KMS-11 (cell line): ENCODE measurements at regions not wholly inside any gene's neighbourhood (a gene's known extent, or its start where the extent isn't known, plus 50 kb on each side); places are given as distances from the start of the nearest gene placed in this dataset.

ENCODE experiments used
- H2AFZ ChIP-seq: fragments of 200-600 bp; sonication (generic); 2 replicates; pipeline ENCODE4 v1.6.1; 2016; ENCODE audit warnings: antibody characterized with exemption, mixed run types, low read depth
- H3K27ac ChIP-seq: fragments of 200-600 bp; sonication (generic); 2 replicates; pipeline ENCODE4 v1.6.1; 2016; ENCODE audit warnings: mild to moderate bottlenecking, mixed run types
- H3K27me3 ChIP-seq: fragments of 200-600 bp; sonication (generic); 2 replicates; pipeline ENCODE4 v1.6.1; 2017; ENCODE audit warnings: mild to moderate bottlenecking, low read depth, mixed run types, moderate library complexity; ENCODE audit not compliant: insufficient read depth
- H3K36me3 ChIP-seq: fragments of 200-600 bp; sonication (generic); 2 replicates; pipeline ENCODE4 v1.6.1; 2017; ENCODE audit warnings: mild to moderate bottlenecking, mixed run types; ENCODE audit not compliant: insufficient read depth
- H3K4me1 ChIP-seq: fragments of 200-600 bp; sonication (generic); 2 replicates; pipeline ENCODE4 v1.6.1; 2016; ENCODE audit warnings: mild to moderate bottlenecking, low read depth, mixed run types; ENCODE audit not compliant: poor library complexity, severe bottlenecking
- H3K4me2 ChIP-seq: fragments of 200-600 bp; sonication (generic); 2 replicates; pipeline ENCODE4 v1.7.0; 2016; ENCODE audit warnings: mild to moderate bottlenecking, mixed run types
- H3K4me3 ChIP-seq: fragments of 200-600 bp; sonication (generic); IDR thresholded peaks from 2 replicates; pipeline ENCODE4 v1.6.1; 2017; ENCODE audit warnings: low read depth, low read length, mixed read lengths; ENCODE audit not compliant: insufficient read depth
- H3K79me2 ChIP-seq: fragments of 200-600 bp; sonication (generic); 2 replicates; pipeline ENCODE4 v1.6.1; 2016; ENCODE audit warnings: low read depth, mixed run types; ENCODE audit not compliant: insufficient read depth
- H3K9ac ChIP-seq: fragments of 200-600 bp; sonication (generic); 2 replicates; pipeline ENCODE4 v1.6.1; 2016; ENCODE audit warnings: mild to moderate bottlenecking, mixed run types
- H4K20me1 ChIP-seq: fragments of 200-600 bp; sonication (generic); 2 replicates; pipeline ENCODE4 v1.6.1; 2016; ENCODE audit warnings: mild to moderate bottlenecking, mixed run types; ENCODE audit not compliant: insufficient read depth
- TF ChIP-seq, protein P1 (sequence below): fragments of 200-600 bp; sonication (generic); conservative IDR thresholded peaks from 2 replicates; pipeline ENCODE4 v1.6.1; 2017; ENCODE audit warnings: low read depth, mild to moderate bottlenecking, antibody characterized with exemption, low read length, moderate library complexity, mixed read lengths

DNA sequence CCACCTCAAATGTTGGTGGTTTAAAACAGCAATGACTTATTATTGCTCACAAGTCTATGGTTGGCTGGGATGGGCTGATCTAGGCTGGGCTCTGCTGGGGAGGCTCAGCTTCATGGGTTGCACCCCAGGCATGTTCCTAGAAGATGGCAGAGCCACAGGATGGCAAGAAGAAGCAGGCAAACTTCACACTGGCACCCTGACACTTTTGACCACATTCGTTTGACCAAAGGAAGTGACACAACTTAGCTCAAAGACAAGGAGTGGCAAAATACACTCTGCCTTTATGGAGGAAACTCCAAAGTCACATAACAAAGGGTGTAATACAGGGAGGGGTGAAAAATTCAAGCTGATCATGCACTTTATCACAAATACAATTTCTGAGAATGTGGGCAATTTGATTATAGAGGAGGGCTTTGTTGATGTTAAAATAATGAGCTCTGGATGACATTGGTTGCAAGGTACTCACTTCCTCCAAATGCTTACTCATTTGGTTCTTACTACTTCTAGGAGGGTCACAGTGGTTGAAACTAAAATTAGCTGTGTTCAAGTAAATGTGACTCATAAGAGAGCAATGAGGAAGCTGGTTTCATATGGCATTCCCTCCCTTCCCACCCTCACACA, 249.2 kb upstream of the RPS6KA3 start:
- Histone ChIP-seq H3K36me3 (no peaks in the 10 kb centered on the region), H4K20me1 (no peaks in the 10 kb centered on the region), H2AFZ (no peak overlapping the region), H3K79me2 (no peaks in the 10 kb centered on the region), H3K27ac (peak overlapping the region; percentile 38), H3K9ac (no peak overlapping the region), H3K27me3 (no peaks in the 10 kb centered on the region), H3K4me2 (peak overlapping the region; percentile 40), H3K4me3 (no peak overlapping the region), H3K4me1 (peaks cover 41% of the 10 kb centered on the region)
- TF ChIP-seq, protein P1, sequence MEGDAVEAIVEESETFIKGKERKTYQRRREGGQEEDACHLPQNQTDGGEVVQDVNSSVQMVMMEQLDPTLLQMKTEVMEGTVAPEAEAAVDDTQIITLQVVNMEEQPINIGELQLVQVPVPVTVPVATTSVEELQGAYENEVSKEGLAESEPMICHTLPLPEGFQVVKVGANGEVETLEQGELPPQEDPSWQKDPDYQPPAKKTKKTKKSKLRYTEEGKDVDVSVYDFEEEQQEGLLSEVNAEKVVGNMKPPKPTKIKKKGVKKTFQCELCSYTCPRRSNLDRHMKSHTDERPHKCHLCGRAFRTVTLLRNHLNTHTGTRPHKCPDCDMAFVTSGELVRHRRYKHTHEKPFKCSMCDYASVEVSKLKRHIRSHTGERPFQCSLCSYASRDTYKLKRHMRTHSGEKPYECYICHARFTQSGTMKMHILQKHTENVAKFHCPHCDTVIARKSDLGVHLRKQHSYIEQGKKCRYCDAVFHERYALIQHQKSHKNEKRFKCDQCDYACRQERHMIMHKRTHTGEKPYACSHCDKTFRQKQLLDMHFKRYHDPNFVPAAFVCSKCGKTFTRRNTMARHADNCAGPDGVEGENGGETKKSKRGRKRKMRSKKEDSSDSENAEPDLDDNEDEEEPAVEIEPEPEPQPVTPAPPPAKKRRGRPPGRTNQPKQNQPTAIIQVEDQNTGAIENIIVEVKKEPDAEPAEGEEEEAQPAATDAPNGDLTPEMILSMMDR: no peak

DNA sequence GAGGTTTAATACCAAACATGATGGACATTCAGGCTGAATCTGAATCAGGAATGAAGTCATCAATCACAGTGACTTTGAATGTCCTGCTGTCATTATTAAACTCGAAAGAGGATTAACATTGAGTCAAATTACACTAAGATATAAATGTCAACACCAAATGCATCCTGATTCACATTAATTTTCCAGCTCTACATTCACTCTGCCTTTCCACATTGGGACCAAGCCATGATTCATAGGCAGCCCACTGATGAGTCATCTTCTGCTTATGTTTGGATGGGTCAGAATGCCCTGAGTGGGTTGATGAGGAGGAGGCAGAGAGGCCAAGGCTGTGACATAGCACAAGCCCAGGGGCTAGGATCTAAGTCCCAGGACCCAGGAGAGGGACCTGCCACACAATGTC, 247.6 kb upstream of the RPS6KA3 start:
- no peak overlapping the region for H2AFZ ChIP-seq
- no peaks in the 10 kb centered on the region for H4K20me1 ChIP-seq
- no peak overlapping the region for H3K4me2 ChIP-seq
- H3K27ac ChIP-seq: no peak overlapping the region
- no peak overlapping the region for H3K4me3 ChIP-seq
- H3K36me3 ChIP-seq: no peaks in the 10 kb centered on the region
- no peaks in the 10 kb centered on the region for H3K27me3 ChIP-seq
- TF ChIP-seq, protein P1: no peak
- no peaks in the 10 kb centered on the region for H3K79me2 ChIP-seq
- peaks cover 41% of the 10 kb centered on the region for H3K4me1 ChIP-seq
- no peak overlapping the region for H3K9ac ChIP-seq

DNA sequence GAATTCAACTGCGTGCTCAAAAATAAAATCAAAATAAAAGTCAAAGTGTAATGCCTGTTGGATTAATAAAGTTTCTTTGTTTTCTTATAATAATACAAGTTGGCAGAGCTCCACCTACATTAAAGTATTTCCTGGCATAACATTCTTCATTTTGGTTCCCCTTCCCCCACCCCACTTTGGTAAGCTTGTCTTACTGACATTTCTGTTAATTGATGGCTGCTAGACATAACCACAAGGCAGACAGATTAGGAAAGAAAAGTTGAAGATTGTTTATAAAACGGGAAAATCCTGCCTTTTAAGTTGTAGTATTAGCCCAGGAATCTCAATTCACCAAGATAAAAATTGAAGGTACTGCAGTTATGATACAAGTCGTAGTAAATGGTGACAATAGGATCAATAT, 246.5 kb upstream of the RPS6KA3 start:
- H3K27ac ChIP-seq: no peak overlapping the region
- H2AFZ ChIP-seq: no peak overlapping the region
- H3K4me2 ChIP-seq: no peak overlapping the region
- H3K36me3 ChIP-seq: no peaks in the 10 kb centered on the region
- H3K4me3 ChIP-seq: no peak overlapping the region
- H4K20me1 ChIP-seq: no peaks in the 10 kb centered on the region
- peaks cover 41% of the 10 kb centered on the region for H3K4me1 ChIP-seq
- TF ChIP-seq, protein P1: no peak
- H3K9ac ChIP-seq: no peak overlapping the region
- no peaks in the 10 kb centered on the region for H3K79me2 ChIP-seq
- H3K27me3 ChIP-seq: no peaks in the 10 kb centered on the region

DNA sequence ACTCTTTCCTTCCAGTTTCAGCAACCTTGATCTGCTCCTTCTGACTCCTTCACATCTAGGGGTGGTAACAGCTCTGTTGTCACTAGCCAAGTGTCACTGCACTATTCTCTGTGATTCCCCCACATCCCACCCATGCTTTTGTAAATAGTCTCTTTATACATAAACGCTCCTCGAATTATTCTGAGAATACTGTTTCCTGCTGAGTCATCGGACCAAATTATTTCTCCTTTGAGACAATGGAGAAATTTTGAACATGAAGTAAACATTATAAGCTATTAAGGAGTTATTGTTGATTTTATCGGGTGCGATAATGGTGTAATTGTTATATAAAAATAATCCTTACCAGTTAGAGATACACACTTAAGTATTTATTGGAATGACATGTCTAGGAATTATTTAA, 245.1 kb upstream of the RPS6KA3 start:
- TF ChIP-seq, protein P1: no peak
- Histone ChIP-seq H3K27me3 (no peaks in the 10 kb centered on the region), H3K9ac (no peak overlapping the region), H3K4me2 (no peak overlapping the region), H3K79me2 (no peaks in the 10 kb centered on the region), H2AFZ (no peak overlapping the region), H3K4me3 (no peak overlapping the region), H4K20me1 (no peaks in the 10 kb centered on the region), H3K27ac (no peak overlapping the region), H3K4me1 (peaks cover 29% of the 10 kb centered on the region), H3K36me3 (no peaks in the 10 kb centered on the region)
